Suprapubic skin (tissue), 4 donors: ENCODE measurements at regions not wholly inside any gene's neighbourhood (a gene's known extent, or its start where the extent isn't known, plus 50 kb on each side); places are given as distances from the start of the nearest gene placed in this dataset.

Source experiments
- CTCF ChIP-seq, 2 donors: fragments of 200-600 bp in 1 of 2; fragments of 450-650 bp in 1 of 2; sonication (generic) in 1 of 2; IDR thresholded peaks; one replicate each; pipeline ENCODE4 v1.5.1; 2016 to 2019; ENCODE audit warnings: antibody characterized with exemption in 2 of 2, mild to moderate bottlenecking in 1 of 2, moderate library complexity in 1 of 2
- EP300 ChIP-seq: sonication (generic); formaldehyde crosslinking; IDR thresholded peaks from one replicate; pipeline ENCODE4 v1.6.1; 2017; ENCODE audit warnings: antibody characterized with exemption
- POLR2AphosphoS5 ChIP-seq, 3 donors: sonication (generic); formaldehyde crosslinking; IDR thresholded peaks; one replicate each; pipeline ENCODE4 v1.6.1; 2017; ENCODE audit warnings: antibody characterized with exemption in 3 of 3

DNA sequence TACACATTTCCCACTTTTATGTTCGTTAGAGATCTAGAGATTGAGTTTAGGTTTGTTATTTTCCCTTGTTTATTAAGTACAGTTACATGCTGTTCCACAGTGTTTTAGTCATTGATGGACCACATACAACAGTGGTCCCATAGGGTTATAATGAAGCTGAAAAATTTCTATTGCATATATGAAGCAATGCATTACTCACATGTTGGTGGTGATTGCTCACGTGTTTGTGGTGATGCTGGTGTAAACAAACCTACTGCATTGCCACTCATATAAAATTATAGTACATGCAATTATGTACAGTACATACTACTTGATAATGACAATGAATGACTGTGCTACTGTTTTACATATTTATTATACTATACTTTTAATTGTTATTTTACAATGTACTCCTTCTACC, 51.0 kb upstream of the NXPH2 start:
- TF ChIP-seq CTCF (IDR thresholded peaks at IDR 0.05) (no peak), POLR2AphosphoS5 (IDR thresholded peaks at IDR 0.05) (no peak), EP300 (no peak)
